ENCODE measurements at regions not wholly inside any gene's neighbourhood (a gene's known extent, or its start where the extent isn't known, plus 50 kb on each side); places are given as distances from the start of the nearest gene placed in this dataset.
"Not testable (repeated sequence)": the region's sequence is repeated elsewhere in the genome, so short reads cannot be mapped to it uniquely, and the experiment has no call there.

DNA sequence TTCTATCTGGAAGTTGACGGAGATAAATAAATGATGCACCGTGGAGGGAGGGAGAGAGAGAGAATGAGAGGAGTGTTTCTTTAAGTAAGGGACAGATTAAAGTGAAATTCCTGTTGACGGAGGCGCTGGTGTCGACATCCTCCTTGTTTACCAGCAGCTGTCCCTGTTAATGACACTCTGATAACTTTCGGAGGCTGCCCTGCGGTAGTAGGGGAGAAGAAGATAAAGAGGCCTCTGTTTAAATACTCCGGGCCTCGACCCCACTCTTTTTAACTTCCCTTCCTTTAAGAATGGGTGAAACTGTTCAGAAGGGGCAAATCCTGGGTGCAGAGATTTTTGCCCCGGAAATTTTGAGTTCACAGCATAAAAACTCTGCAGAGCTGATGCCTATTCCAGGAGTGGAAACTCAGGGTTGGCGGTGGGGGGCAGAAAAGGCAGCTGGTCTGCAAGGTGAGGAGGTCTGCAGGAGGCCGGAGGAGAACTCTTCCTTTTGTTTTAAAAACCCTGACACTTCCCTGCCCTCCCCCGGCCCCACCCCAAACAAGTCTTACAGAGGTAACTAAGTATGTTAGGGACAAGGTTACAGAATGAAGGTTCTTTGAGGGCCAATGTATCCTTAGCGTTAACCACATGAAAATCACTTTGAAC is 276.6 kb upstream of the NR2F2 start:
- DNase-seq (ENCODE audit: low spot score), result peak; percentile 29

DNA sequence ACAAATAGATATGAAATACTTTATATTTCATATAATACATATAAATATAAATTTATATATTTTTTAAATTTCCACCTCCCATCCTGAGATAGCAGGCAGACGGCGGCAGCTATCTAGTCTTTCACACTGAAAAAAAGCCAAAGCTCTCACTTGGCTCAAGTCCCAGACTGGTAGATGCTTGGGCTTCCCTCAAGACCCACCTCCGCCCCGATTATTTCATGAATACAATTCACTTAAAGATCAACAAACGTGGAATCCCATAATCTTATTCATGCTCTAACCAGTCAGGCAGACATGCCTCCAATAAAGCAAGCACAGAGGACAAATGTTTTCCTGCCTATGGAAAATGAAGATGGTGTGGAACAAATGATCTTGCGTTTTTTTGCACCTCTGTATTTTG is 275.9 kb upstream of the NR2F2 start:
- no peak for DNase-seq (ENCODE audit: low spot score)

DNA sequence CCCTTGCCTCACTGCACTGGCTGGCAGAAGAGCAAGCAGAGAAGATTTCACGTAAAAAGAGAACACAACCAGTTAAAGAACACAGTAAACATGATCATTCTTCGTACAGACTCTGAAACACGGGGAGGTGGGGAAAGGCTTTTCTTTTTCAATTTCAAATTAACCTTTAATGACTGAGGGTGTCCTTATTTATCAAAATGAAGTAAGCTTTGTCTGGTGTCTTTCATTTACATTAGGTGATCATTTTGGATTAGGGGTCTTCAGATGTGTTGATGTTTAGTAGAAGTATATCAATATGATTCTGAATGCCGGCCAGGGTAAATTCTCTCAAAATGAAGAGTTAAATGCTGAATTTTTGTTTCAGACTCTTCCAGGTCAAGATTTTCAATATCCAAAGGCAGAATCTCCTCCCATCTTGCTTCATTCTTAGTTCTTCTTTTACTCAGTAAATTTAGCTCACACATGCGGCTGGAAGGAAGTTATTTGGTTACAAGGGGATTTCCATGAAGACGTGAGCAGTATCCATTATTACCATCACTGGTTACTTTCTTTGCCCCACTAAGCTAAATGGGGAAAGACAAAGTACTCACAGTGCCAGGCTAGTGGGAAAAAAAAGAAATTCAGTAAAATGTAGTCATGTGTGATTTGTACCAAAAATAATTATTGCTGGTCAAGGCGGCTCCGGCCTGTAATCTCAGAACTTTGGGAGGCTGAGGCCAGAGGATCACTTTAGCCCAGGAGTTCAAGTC is 272.2 kb upstream of the NR2F2 start:
- DNase-seq (ENCODE audit: low spot score), result no peak

DNA sequence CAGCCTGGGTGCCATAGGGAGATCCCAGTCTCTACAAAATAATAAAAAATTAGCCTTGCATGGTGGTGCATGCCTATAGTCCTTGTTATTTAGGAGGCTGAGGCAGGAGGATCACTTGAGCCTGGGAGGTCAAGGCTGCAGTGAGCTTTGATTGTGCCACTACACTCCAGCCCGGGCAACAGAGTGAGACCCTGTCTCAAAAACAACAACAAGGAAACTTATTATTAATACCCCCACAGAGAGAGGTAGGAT is 271.7 kb upstream of the NR2F2 start:
- not testable (repeated sequence) for DNase-seq (ENCODE audit: low spot score)

DNA sequence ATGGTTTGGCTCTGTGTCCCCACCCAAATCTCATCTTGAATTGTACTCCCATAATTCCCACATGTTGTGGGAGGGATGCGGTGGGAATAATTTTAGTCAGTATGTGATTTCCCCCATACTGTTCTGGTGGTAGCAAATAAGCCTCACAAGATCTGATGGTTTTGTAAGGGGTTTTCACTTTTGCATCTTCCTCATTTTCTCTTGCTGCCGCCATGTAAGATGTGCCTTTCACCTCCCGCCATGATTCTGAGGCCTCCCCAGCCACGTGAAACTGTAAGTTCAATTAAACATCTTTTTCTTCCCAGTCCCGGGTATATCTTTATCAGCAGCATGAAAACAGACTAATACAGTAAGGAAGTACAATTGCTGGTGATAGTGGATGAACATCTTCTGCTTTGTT is 269.9 kb upstream of the NR2F2 start:
- not testable (repeated sequence) for DNase-seq (ENCODE audit: low spot score)

DNA sequence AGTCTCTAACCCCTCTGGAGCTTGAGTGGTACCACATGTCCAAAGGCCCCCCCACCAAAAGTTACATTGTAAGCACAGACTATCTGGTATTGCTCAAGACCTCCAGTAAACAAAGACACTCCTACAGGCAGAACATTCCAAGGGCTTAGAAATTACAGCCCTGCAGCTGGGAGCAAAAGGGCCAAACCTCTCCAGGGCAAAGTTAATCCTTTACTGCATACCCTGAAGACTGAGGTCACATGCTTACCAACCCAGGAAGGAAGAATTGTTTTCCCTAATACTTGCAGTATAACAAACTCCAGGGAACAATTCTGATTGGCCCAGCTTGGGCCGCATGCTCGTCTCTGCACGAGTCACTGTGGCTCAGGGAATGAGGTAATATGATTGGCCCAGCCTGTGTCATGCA is 266.1 kb upstream of the NR2F2 start:
- no peak for DNase-seq (ENCODE audit: low spot score)

DNA sequence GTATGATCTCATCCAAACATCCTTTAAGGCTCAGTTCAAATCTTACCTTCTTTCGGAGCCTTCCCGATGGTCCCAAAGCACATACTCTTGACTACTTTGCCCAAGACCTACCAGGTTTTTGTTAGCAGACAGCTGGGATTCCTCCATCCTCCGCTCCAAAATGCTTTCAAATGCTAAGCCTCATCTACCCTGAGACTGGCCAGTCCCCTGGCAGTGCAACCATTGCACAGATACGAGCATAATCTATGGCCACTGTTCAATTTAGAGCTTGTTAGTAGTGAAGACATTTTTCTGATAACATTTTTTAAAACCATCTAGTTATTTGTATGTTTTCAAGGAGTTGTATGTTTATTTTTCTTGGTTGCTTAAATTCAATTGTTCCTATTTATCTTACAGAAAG is 264.4 kb upstream of the NR2F2 start:
- DNase-seq (ENCODE audit: low spot score), result no peak

DNA sequence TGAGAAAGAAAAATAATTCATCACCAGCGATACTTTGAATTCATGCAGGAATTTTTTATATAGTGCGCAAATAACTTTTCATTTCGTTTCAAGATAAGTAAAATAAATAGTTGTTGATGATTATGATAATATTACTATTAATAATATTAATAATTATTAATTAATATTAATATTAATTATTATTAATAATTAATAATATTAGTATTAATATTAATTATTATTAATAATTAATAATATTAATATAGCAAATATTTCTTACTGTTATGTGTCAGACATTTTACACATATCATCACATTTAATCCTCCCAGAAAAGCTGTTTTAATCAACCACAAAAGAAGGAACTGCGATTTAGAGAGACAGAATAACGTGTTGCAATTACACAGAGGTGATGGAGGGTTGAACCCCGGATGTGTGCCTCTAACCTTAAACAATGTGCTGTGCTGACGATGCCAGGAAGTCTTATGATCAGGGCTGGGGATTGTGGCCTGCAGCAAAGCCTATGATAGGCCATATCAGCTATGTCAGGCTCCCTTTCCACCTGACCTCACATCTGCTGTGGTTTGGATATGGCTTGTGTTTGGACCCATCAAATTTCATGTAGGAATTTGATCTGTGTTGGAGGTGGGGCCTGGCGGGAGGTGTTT is 263.5 kb upstream of the NR2F2 start:
- DNase-seq (ENCODE audit: low spot score), result no peak

DNA sequence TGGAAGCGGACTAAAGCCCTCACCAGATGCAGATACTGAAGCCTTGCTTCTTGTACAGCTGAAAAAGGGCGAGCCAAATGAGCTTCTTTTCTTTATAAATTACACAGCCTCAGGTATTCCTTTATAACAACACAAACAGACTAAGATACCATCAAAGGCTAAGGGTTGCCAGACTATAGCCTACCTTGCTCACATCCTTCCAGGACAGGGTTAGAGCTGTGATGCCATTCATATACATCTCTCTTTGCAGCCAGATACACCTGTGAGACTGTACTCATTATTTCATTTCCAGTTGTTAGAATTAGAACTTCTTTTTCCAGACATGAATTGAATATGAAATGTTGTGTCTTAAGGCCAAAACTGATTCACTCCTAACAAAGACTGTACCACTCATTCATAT is 262.8 kb upstream of the NR2F2 start:
- DNase-seq (ENCODE audit: low spot score), result no peak

DNA sequence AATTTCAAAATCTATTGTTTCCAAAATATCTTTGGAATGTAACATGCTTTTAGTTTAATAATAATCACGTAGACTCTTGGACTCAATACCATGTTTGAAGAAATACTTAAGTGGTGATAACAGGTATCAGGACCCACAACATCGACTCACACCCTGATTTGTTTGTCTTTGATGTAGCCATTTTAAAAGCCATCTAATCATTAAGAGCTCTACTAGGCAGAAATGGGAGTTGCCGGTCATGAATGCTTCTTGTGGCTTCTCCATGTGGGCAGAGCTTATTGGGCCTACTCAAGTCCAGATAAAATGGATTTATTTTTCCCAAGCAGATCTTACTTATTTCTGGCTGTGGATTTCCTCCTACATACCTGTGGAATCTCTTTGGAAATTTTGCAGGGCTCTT is 261.6 kb upstream of the NR2F2 start:
- no peak for DNase-seq (ENCODE audit: low spot score)

DNA sequence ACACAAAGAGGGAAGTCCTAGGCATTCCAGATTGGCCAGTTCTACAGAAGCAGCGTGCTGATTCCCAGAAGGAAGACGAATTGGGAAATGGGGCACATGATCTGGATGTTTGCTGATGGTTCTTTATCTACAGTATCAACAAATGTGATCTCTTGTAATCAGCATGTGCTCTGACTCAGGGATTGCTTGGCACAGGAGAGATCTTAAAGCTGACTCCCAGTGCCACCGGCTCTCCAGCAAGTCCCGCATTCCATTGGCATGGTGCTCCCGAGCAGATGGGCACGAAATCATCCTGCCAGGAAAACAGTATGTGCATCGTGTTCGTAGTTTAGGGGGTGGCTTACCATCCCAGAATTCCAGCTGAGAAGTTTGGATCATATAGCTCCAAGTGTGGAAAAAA is 259.9 kb upstream of the NR2F2 start:
- no peak for DNase-seq (ENCODE audit: low spot score)

DNA sequence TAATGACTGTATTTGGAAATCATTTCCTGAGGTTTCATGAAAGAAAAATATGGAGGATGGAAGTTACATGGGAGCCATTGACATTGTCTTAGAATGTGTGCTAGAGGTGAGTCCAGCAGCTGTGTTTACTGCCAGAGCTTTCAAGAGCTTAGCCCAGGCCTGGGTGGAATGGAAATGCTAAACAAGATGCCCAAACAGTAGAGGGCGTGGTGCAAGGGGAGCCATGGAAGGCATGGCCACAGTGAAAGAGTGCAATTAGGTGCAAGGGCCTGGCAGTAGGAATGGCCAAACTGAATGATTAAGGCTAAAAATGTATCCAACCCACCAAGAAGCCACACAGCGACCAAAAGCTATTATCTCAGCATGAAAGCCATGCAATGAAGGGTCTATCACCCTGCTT is 257.7 kb upstream of the NR2F2 start:
- DNase-seq (ENCODE audit: low spot score), result no peak

DNA sequence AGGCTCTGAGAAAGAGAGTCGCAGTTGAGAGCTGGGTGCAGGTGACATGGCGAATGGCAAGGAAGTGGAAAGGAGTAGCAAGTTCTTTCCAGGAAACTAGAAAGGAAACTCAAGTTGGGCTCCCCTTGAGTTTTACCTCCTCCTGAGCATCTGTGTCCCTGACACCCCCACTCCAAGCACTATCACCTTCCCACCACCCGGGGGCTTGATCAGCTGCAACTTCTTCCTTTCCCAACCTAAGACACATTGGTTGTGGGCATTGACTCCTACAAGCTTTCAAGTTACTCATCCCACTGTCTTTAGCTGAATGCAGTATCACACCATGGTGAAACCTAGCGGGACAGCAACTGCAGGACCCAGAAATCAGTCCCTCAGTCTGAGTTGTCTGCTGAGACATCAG is 256.6 kb upstream of the NR2F2 start:
- no peak for DNase-seq (ENCODE audit: low spot score)

DNA sequence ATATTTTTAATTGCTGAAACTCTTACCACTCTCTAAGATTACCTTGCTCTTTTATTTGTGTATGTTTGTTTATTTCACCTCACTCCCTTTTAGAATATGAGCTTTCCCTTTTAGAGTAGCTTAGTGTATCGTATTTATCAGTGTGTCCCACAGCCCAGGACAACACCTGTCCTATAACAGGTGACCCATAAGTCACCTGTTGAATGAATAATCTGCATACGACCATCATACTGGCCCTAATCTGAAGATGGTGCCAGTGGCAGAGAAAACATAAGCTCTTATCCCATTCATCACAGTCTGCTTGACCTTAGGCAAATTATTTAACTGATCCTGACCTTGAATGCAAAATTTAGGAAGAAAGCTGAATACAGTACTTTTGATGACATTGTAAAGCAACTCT is 254.6 kb upstream of the NR2F2 start:
- DNase-seq (ENCODE audit: low spot score), result no peak

DNA sequence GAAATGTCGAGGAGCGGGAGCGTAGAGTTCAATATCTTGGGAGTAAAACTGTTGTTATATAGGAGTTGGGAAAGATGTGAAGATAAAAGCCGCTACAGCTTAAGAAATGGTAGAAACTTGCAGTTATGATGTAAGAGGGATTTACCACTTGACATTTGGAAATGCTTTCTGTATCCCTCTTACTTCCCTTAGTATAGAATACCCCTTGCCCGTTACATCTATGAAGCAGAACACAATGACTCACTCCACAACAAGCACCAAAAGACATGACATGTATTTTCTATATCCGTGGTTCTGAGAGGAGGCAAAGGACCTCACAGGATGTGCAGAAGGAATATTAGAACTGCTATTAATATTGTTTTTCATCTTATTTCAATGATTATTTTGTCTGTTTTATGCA is 254.2 kb upstream of the NR2F2 start:
- no peak for DNase-seq (ENCODE audit: low spot score)

DNA sequence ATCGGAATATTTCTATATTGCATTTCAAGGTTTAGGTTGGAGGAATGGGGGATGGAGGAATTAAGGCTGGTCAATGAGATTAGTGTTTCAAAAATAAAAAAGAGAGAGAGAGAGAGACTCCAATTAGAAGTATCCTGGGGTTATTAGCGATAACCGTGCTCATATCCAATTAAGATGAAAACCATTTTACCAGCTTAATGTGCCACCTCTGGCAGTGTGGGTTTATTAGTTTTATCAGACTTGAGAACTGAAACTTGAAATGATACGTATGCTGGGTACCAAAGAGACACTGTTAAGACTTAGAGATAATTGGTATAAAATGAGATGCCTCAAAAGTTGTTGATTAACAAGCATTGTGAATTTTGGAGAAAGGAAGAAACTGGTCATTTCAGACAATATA is 251.5 kb upstream of the NR2F2 start:
- no peak for DNase-seq (ENCODE audit: low spot score)

DNA sequence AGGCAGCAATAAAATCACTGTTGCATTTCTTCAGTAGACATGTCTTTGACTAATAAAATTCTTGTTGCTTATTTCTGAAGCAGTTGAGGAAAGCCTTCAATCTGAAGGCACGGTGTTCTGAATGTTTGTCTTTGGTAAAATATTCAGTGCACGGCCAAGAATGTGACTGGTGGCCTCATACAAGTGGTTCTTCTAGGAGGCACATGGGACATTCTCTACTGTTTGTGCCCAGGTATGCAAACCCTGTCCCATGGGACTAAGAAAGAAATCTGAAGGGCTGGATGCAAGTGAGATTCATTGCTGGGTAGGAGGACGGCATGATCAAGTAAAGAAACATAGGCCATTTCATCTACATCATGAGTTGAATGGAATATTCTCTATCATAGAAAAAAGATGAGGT is 250.6 kb upstream of the NR2F2 start:
- no peak for DNase-seq (ENCODE audit: low spot score)

DNA sequence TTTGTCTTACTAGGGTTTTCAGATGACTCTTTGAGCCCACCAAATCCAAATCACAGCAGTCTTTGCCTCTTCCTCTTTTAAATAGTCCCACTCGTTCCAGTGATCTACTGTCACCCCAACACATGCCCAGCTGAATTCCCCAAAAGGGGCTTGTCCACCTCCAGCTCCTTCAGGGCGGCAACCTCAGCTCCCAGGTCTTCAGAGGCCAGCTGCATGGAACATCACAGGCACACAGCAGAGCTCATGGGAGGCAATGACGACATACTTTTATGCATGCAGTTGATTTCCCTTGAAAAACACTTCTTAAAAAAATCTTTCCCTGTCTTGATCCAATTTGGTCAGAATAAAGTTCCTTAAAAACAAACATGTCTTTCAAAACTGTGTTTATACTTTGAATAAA is 244.3 kb upstream of the NR2F2 start:
- no peak for DNase-seq (ENCODE audit: low spot score)

DNA sequence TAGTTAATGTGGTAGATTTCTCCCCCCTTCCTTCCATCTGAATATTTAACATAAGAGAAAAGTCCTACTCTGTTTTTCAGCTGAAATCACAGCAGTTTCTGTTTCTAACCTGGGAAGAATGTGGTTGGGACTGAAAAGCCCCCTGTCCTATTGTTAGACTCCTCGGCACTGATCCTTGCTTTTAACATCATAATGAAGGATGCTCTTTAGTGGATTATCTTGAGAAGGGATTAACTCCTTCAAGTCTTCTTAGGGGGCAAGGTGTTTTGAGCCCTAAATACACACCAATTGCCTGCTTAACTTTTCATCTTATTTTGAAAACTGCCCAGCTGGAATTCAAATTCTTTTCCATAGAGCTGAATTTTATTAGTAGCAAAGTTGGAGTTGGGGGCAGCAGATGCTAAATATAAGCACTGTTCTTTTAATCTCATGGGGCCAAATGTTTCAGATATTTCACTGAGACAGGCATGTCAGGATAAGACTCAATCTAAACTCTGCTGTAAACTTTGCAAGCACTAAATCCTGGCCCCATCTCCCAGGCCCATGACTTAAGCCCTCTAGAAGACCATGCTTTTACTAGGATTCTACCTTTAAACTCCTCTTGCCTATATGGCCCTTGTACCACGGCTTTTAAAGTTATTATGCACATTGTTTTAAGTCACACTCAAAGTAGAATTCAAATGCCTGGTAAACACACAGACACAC is 243.2 kb upstream of the NR2F2 start:
- DNase-seq (ENCODE audit: low spot score), result peak; percentile 62

DNA sequence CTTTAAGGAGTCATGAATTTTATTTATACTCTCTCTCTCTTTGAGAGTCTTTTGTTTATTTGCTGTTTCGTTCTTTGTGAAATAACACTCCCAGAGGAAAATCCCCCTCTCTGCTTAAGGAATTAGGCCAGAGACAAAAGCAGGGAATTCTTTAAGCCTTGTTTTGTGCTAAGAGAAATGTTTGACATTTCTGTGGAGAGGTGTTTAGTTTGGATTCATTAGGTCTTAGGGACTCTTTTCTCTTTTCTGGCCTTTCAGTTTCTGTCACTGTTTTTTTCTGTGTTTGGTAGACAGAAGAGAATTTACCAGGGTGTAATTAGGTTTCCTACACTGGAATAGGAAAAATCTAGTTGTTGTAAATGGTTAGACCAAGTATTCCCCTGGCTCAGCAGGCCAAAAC is 241.8 kb upstream of the NR2F2 start:
- no peak for DNase-seq (ENCODE audit: low spot score)

DNA sequence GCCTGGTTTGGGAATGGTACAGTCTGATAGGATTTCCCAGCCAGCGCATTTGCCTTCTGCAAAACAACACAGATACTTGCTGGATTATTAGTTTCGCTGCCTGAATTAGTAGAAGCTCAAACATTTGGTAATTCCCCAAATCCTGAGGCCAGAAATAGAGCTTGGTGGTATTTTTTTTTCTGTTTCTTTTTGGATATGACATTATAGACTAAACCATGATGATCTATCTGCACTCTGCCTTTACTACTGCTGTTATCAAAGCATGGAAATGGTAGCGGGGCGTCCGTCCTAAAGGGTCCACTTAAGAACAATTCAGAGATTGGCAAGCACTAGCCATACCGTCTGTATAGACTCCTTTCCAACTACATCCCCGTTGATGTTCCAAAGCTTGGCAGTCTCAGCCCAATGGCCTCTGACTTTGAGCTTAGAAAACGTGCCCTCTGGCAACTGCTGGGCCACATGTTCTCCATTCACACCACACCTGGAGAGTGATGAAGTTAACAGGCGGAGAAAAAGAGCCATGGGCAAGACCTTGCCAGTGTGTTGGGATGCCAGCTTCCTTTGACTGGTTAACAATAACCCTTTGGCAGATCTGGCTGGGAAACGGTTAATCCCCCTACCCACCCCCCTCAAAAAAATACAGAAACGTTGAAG is 241.0 kb upstream of the NR2F2 start:
- no peak for DNase-seq (ENCODE audit: low spot score)

DNA sequence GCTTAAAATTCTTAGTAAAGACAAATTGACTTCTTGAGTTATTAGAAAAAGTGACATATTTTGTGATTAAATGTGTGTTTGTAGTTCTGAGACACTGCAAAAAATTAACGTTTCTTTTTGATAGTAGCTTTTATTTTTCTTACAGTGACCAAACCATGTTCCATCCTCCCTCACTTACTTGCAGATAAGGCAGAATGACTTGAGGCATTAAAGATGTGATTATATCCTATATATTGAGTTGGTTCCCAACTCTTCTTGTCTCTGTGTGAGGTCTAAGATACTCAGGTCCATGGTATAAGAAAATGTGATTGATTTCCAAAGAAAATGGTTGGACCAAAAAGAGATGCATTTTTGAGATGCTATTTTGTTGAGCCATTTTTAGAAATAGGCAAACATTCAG is 238.3 kb upstream of the NR2F2 start:
- DNase-seq (ENCODE audit: low spot score), result no peak

DNA sequence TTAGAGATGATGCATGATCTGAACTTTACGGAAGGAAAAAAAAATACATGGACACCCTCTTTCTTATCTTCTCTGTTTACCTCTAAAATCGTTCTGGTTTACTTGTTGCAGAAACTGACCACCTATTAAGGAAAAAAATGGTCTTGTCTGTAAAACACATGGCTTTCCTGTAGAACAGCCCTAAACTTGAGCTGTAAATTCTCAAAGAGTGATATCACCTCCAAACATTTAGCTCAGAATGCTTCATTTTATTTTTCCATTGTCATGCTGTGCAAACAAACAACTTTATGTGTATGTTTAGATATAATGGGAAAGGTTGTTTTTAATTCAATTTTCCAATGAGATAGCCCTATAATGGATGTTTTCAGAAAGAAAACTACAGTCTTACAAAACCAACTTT is 237.4 kb upstream of the NR2F2 start:
- no peak for DNase-seq (ENCODE audit: low spot score)
